Peyer's patch (tissue), 4 donors: ENCODE measurements at regions not wholly inside any gene's neighbourhood (a gene's known extent, or its start where the extent isn't known, plus 50 kb on each side); places are given as distances from the start of the nearest gene placed in this dataset.

ENCODE experiments used
- POLR2A ChIP-seq, 2 donors: fragments of 450-650 bp; IDR thresholded peaks; one replicate each; pipeline ENCODE4 v1.5.1; 2017; ENCODE audit warnings: antibody characterized with exemption in 2 of 2, mild to moderate bottlenecking in 2 of 2, moderate library complexity in 2 of 2
- TF ChIP-seq, protein P1 (sequence below), 6 experiments: fragments of 450-650 bp in 4 of 6; fragments of 200-600 bp in 2 of 6; sonication (generic) in 1 of 6; IDR thresholded peaks; one replicate each; pipeline ENCODE4 v1.5.1; 2017 to 2019; ENCODE audit warnings: antibody characterized with exemption in 6 of 6, mild to moderate bottlenecking in 3 of 6, moderate library complexity in 1 of 6

DNA sequence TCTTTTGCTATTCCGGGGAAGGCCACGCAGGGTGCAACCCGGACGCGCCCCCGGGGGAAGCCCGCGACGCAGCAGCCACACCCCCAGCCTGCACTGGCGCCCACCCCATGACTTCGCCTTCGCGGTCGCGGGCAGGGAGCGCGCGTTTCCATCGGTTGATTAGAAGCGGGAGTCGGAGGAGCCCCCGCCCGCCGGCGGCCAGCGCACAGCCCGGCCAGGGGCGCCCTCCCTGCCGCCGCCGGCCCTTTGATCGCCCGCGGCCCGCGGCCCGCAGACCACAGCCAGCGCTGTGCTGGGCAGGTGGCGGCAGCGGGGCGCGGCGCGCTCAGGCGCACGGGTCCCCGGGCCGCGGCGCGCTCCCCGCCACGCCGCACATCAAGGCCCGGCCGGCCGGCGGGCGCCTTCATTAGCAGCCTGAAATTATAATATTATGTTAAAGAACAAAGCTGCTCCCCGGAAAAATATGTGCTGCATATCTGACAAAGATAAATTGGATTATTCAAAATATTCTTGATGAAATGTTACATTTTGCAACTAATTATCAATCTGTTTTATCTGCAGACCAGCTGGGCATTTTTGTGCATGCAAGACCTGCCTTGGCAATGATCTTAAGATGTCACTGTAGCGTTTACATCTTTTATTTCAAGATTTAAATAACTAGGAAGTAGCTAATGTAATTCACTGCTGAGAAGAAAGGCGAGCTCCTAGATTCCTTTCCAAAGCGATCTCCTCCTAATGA, 160.7 kb upstream of the MKI67 start:
- TF ChIP-seq, protein P1, sequence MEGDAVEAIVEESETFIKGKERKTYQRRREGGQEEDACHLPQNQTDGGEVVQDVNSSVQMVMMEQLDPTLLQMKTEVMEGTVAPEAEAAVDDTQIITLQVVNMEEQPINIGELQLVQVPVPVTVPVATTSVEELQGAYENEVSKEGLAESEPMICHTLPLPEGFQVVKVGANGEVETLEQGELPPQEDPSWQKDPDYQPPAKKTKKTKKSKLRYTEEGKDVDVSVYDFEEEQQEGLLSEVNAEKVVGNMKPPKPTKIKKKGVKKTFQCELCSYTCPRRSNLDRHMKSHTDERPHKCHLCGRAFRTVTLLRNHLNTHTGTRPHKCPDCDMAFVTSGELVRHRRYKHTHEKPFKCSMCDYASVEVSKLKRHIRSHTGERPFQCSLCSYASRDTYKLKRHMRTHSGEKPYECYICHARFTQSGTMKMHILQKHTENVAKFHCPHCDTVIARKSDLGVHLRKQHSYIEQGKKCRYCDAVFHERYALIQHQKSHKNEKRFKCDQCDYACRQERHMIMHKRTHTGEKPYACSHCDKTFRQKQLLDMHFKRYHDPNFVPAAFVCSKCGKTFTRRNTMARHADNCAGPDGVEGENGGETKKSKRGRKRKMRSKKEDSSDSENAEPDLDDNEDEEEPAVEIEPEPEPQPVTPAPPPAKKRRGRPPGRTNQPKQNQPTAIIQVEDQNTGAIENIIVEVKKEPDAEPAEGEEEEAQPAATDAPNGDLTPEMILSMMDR (IDR thresholded peaks at IDR 0.05): no peak
- no peak for TF ChIP-seq POLR2A (IDR thresholded peaks at IDR 0.05)
